Activated CD8-positive, alpha-beta memory T cell treated with anti-CD3 and anti-CD28 coated beads, Interleukin-2, amount 50 U/mL, for 24 hours (primary cell): ENCODE measurements at regions not wholly inside any gene's neighbourhood (a gene's known extent, or its start where the extent isn't known, plus 50 kb on each side); places are given as distances from the start of the nearest gene placed in this dataset.

Experiments
- DNase-seq: peaks from one replicate; pipeline ENCODE4 v3.0.0-alpha.2; 2020; ENCODE audit errors: extremely low read depth

DNA sequence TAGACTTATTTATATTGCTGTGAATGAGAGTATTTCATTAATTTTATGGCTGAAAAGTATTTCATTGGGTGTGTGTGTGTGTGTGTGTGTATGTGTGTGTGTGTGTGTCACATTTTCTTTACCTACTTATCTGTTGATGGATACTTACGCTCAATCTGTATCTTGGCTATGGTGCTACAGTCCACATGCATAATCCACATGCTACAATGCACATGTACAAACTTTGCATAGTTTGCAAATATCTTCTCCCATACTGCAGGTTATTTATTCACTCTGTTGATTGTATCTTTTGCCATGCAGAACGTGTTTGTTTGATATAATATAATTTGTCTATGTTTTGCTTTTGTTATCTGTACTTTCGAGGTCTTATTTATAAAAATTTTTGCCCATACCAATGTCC, 167.8 kb downstream of the RAB28 start:
- DNase-seq, result no peak

DNA sequence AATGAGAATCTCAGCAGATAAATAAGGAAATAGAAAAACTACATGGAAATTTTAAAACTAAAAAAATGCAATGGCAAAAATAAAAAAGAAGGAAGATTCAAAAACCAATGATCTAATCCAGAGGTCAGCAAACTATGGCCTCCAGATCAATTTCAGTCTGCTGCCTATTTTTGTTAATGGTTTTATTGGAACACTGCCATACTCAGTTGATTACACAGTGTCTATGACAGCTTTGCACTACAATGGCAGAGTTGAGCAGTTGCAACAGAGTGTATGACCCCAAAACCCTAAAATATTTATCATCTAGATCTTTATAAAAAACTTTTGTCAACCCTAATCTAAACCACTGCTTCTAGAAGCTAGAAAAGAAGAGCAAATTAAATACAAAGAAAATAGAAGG, 170.3 kb downstream of the RAB28 start:
- DNase-seq, result no peak

DNA sequence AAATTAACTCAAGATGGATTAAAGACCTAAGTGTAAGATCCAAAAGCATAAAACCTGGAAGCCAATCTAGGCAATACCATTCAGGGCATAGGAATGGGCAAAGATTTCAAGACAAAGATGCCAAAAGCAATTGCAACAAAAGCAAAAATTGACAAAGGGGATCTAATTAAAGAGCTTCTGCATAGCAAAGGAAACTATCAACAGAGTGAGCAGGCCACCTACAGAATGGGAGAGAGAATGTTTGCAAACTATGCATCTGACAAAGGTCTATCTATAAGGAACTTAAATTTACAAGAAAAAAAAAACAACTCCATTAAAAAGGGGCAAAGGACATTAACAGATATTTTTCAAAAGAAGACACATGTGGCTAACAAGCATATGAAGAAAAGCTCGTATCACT, 171.9 kb downstream of the RAB28 start:
- DNase-seq, result no peak

DNA sequence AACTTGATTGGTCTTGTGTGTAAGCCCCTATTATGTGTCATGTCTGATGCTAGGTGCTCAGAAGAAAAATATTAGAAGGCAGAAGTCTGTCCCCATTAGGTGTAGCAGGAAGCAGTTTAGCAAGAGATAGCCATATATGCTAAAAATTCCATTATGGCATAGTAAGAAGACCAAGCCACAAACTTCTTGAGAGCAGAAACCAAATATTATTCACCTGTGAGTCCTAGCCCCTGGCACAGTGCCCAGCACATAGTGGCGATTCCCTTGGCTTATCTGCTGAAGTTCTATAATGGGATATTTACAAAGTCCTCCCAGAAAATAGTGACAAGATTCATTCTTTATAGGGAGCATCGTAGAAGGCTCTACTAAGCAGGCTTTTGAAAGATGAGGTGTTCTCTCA, 174.4 kb downstream of the RAB28 start:
- no peak for DNase-seq

DNA sequence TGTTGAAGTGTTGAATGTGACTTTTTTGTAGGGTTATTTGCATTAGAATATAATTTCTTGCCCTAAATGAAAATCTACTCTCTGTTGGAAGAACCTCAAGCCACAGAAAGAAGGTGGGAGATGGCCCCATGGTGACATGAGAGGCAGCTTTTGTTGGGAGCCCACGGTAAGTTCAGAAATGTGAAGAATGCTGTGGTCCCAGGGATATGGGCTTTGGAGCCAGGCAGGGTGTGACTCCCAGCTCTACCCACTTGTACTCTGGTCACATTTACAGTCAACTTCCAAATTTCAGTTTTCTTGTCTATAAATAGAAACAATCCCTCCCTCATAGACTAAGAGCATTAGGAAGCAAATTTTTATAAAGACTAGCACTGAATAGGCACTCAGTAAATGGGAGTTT, 177.8 kb downstream of the RAB28 start:
- DNase-seq, result no peak

DNA sequence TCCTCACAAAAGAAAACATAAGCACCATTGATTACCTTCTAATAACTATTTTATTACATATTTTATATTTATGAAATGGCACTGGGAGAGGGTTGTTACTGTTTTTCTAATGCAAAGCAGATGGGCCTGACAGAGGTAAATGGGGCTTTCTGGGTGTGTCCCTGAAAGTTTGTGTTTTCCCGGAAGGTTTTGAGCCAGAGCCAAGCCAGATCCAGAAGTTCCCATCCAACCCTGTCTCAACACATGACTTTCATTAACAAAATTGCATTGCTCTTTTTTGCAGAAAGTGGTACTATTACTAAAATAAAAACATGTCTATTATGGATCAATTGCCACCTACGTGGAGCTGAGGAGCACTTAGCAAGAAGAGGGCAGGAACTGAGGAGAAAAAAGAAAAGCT, 181.3 kb downstream of the RAB28 start:
- DNase-seq, result no peak

DNA sequence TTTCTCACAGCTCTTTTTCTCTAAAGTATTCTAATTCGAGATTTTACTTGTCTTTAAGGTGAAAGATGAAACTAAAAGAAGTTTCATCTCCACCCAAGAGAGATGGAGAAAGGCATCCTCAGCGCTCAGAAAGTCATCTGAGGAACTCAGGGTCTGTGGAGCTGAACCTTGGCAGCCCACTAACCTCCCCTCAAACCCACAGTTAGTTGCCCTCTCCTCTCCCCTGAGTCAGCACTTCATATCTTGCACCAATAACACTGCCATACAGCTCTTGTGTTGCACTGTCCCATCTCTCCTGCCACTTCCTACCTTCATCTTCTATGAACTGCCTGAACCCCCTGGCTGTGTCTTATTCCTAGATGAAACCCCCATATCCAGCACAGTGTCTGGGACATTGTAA, 184.8 kb downstream of the RAB28 start:
- DNase-seq, result no peak

DNA sequence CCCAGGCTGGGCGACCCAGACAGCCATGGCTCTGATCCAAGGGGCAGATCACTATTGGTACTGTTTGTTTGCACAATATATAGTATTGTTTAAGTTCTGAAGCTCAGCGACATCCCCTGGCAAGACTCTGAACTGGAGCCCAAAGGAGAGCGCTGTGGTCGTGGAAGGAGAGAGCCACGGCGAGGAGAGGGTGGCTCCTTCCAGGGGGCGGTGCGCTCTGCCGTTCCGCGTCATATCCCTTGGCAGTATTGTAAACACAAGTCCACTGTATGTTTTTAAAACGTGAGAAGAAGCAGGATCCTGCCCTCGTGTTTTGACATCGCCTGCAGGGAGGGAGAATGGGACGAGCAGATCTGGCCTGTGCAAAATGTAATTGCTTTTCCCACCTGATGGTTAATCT, 185.5 kb downstream of the RAB28 start:
- DNase-seq, result no peak

DNA sequence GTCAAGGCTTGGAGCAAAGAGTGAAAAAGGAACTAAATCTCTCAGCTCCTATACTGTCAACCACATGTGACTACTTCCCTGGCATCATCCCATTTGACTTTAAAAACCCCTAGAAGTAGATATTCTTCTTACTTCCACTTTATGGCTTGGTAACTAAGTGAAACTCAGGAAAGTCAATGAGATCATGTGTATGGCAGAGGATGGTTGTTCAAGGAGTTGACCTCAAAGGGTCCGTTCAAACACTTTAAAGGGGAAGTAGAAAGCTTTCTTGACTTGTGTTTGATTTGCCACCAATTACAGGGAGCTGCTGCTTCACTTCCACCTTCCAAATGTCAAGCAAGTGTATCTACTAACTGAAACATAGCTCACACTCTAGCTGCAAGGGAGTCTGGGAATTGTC, 187.2 kb downstream of the RAB28 start:
- DNase-seq, result no peak

DNA sequence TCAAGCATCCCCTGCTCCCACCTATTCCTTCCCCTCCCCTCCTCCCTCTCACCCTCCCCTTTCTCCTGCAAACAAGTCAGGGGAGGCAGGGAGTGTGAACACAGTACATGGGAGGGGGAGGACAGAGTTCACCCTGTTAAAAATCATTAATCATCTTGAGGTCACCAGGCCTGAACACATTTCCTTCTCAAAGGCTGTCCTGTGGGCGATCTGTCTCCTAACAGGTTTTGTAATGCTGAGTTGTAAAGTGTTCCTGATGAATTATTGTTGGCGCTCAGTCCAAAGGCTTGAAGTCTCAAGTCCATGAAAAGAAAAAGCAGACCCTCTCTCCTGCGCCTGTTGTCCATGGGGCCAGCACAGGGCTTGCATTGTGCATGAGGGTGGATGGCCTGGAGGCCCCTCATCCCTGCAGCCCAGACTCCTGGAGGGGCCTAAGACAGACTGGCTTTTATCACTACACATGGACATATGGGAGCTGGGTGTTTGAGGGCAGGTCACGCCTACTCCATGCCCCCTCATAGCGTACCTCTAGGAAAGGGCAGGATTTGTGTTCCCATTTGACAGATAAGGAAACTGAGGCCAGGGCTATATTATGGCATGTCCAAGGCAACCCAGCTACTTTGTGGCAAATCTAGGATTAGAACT, 189.1 kb downstream of the RAB28 start:
- no peak for DNase-seq

DNA sequence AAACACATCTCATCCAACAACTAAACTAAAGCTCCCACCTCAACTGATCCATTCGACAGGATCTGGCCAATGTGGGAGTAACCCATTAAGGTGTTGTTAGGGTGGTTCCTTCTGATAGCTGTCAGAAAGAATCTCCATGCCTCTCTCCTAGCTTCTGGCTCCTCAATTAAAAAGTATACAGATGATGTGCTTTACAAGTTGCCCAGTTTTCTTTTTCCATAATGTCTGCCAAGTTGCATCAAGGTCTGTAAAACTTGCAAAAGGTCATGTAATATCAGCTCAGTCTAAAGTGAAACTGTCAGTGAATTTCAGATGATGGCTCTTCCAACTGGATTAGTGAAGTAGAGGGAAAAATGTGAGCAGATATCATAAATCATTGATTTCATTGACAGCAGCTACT, 191.8 kb downstream of the RAB28 start:
- no peak for DNase-seq

DNA sequence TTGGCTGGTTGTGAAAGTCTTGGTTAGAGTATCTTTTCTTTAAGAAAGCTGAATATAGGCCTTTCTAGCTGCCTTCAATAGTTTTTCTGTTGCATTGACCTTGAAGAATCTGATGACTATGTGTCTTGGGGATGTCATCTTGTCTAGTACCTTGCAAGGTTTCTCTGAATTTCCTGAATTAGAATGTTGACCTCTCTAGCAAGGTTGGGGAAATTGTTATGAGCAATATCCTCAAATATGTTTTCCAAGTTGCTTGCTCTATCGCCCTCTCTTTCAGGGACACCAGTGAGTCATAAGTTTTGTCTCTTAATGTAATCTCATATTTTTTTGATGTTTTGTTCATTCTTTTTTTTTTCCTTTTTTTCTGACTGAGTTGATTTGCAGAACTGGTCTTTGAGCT, 194.7 kb downstream of the RAB28 start:
- no peak for DNase-seq

DNA sequence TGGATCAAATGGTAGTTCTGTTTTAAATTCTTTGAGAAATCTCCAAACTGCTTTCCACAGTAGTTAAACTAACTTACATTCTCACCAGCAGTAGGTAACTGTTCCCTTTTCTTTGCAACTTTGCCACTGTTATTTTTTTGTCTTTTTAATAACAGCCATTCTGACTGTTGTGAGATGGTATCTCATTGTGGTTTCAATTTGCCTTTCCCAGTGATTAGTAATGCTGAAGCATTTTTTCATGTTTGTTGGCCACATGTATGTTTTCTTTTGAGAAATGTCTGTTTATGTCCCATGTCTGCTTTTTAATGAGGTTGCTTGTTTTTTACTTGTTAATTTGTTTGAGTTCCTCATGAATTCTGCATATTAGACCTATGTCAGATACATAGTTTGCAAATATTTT, 198.8 kb downstream of the RAB28 start:
- DNase-seq, result no peak

DNA sequence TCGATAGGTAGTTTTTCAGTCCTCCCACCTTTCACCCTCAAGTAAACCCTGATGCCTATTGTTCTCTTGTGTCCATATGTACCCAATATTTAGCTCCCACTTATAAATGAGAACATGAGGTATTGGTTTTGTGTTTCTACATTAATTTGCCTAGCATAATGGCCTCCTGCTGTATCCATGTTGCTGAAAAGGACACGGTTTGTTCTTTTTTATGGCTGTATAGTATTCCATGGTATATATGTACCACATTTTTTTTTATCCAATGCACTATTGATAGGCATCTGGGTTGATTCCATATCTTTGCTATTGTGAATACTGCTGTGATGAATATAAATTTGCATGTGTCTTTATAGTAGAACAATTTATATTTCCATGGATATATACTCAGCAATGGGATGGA, 199.2 kb downstream of the RAB28 start:
- no peak for DNase-seq

DNA sequence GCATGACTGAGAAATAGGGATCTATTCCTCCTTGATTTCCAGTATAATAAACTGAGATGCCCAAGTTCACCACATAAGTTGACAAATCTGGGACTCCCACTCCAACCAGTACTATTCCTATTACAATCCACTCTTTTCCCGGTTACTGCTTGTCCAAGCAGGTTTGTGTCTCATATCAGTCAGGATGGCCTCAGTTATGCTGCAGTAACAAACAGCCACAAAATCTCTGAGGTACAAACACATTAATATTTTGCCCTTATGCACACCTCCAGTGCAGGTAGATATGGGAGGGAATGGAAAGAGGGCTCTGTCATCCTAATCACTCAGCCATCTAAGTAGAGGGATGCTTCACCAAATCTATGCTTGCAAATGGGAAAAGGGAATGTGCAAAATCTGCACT, 207.8 kb downstream of the RAB28 start:
- no peak for DNase-seq

DNA sequence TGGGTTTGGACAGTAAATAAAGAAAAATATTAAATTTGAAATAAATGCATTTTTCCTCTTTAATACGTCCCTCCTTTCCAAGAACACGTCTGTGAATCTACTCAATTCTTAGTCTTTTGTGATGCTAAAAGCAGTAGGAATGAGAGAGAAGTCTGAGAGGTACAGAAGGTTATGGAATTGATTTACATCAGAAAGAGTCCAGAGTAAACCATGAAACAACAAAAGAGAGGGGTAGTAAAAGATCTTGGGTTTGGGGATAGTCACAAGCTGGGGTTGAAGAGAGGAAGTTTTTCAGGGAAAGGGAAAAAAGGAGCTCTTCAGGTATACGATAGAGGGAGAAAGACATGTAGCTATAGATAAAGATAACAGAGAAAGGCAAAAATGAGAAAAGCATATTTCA, 215.4 kb downstream of the RAB28 start:
- DNase-seq, result no peak

DNA sequence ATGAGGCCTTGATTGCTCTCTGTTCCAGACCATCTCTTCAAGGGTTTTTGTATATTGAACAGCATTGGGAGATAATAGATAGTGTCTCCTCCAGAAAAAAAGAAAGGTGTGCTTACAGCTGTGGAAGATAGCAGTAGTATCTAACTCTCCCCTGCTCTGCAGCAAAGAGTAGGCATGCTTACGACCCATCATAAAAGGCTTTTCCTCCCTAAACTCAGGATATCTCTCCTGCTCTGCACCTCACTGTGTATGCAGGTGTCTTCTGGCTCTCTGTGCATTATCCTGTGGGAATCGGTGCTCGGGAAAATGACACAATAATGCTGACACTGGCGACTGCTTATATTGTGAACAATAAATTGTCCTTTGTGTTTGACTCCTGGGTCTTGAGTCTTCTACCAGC, 216.0 kb downstream of the RAB28 start:
- no peak for DNase-seq

DNA sequence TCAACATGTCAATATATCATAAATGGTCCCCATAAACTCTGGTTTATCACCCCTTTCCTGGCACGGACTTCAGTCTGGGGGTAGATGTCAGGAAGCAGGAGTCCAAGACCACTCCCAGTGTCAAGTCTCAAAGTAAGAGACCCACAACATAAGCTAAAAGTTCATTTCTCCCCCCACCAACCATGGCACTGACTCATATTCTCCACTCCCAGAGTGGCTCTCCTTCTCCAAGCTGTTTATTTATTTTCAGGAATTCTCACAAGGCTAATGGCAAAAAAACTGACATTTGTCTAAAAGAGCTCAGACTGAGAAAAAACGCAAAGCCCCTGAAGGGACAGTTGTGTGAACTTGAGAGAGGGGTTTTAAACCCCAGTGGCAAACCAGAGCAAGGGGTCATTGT, 217.0 kb downstream of the RAB28 start:
- no peak for DNase-seq

DNA sequence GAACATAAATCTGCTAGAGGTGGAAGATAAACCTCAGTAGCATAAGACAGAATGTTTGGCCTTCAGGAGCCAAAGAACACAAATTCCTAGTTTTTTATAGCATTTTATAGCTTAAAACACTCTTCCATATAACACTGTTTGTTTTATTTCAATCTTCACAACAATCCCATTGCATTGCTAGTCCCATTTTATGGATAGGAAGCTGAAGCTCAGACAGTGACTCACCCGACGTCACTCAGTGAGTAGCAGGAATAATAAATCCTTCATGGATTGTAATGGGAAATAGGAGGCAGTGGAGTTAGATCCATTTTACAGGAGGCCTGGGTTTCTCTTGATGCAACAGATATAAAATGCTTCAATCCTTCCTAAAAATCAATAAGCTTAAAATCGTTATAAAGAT, 217.5 kb downstream of the RAB28 start:
- no peak for DNase-seq

DNA sequence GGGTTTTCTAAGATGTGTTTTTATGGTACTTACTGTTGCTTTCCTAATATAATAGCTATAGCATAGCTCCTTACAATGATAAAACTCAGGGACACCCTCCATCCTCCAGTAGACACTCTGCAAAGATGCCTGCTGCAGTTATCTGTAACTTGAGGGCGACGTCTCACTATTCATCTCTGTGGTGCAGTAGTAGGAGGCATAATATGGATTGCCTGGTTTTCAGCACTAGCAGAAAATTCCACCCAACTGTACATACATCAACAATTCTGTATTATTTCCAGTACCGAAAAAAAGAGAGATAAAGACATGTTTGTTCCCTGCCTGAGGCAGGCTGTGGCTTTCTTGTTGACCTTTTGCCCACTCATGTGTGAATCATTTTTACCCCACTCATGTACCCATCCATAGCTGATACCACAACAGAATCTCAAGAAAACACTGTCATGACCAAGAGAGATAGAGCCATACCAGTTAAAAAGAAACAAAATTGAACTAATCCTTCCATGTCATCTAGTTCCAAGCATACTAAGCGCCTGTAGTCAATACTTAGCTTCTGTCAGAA, 220.1 kb downstream of the RAB28 start:
- no peak for DNase-seq

DNA sequence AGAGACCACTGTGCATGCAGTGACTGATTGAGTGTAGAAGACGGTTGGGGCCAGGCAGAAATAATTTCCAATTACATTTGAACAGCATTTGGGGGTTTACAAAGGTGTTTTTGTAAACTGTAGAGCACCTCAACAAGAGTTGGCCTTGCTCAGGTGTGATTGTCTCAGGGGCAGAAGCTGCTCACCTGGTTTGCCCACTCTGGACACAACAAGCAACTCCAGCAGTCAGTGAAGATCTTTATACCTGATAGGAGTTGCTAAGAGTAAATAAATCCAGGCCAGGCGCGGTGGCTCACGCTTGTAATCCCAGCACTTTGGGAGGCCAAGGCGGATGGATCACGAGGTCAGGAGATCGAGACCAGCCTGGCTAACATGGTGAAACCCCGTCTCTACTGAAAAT, 221.3 kb downstream of the RAB28 start:
- DNase-seq, result no peak

DNA sequence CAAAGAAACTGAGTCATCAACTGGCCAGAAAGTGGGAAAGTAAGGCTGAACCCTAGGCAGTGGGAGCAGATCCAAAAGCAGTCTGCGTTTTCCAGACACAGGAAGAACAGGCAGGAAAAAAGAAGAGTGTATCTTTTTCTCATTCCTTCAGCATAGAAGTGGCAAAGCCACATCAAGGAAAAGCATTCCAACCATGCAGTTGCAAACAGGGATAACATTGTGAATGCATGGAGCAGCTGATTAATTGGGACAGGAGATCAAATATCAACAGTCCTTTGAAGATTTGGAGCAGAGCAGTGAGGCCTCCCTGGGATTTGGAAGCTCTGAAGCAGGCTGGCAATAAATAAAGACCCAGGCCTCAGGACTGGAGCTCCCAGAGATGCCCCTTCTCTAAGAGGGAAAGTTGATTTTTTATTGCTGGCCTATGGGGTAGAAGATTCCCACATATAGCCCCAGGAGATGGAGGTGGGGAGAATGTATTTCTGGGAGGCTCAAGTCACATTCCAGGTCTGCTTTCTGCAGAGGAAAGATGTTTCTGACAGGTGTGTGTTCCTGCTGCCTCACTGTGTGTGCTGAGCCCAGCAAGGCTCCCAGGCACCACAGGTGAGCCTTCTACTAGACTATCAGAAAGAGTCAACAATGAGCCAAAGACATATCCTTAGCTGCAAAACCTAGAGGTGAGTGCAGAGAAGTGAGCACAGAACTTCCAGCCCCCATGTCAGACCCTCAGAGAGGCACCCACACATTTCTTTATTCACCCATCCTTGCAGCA, 222.5 kb downstream of the RAB28 start:
- no peak for DNase-seq

DNA sequence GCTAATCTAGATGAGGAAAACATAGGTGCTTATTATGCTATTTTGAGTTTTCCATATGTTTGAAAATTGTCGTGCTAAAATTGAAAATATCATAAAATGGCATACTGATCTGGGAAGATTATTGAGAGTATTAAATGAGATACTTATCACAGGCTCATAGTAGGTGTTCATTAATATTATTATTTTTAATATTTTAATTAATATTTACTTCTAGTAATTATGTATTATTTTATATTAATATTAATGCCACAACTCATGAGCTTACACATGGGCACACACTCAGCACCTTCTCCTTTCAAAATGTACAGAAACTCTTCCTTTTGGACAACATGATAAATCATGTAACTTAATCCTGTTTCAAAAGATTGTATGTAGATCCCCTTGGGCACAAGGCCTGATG, 223.6 kb downstream of the RAB28 start:
- DNase-seq, result no peak

DNA sequence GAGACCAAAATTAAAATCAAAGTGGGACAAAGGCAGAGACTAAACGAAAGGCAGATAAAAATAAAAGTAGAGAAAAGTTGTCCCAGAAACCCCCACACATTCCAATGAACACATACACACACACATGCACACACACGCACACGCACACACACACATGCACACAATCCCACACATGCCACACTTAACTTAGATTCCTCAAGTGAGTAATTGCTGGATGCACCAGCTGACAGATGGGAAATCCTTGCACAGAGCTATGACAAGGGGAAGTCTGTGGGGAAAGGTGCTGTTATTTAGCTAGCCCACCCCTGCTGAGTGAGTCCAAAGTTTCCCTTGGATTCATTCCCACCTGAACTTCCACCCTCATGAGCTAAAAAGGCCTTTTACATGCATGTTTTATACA, 233.9 kb downstream of the RAB28 start:
- no peak for DNase-seq
